ENCODE measurements at regions not wholly inside any gene's neighbourhood (a gene's known extent, or its start where the extent isn't known, plus 50 kb on each side); places are given as distances from the start of the nearest gene placed in this dataset.

DNA sequence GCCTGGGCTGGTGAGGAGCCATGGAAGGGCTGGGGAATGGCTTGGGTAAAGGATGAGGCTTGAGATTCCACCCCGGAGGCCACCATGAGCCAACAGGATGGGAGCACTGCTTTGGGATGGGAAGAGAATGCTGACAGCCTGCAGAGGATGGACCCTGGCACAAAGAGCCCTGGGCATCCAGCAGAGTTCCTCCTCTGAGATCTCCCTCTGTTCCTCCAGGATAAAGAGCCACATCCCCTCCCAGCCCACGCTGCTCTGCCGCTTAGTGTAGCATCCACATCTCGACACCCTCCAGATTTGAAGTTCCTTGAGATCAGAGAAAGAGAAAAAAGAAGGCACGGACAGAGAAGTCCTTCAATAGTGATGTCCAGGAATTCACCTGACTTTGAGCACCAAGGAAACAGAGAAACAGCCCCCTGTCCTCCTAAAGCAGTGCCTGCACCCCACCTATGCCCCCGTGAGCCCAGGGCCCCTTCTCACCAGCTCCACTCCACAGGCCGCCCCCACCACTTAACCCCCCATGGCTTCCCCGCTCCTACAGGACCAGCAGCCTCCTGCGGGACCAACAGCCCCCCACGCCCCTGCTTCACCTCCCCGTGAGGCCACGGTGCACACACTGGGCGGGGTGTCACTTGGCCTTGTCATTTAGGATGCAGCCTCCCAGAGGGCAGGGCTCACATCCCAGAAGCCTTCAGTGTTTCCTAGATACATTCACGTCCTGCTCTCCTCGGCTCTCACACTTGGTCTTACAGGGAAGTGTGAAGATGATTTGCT, 180.5 kb downstream of the SHANK2 start:
- DNase-seq (ENCODE audit: low read depth, low spot score), result no peak
- CTCF ChIA-PET, result no interaction called here
- Histone ChIP-seq H3K79me2 (ENCODE audit: control insufficient read depth, insufficient read depth, low read length) (no peaks in the 10 kb centered on the region), H3K27me3 (ENCODE audit: control insufficient read depth in 2 of 2, insufficient read depth in 2 of 2, low read length in 2 of 2) (no peaks in the 10 kb centered on the region), H3K27ac (ENCODE audit: insufficient read depth, low read depth, low read length) (no peak overlapping the region), H3K4me2 (ENCODE audit: insufficient read depth, low read length) (no peak overlapping the region), H3K9me1 (replicated peaks; ENCODE audit: control insufficient read depth, extremely low read depth, insufficient read depth, low read length) (no peaks in the 10 kb centered on the region), H2AFZ (ENCODE audit: low read depth, low read length) (no peak overlapping the region), H3K9me3 (replicated peaks; ENCODE audit: control insufficient read depth, insufficient read depth, low read length) (peaks cover 10% of the 10 kb centered on the region), H3K4me3 (replicated peaks in 1 of 3; ENCODE audit: insufficient read depth in 1 of 3, low read depth in 1 of 3, low read length in 3 of 3) (no peak overlapping the region), H4K20me1 (replicated peaks; ENCODE audit: control insufficient read depth, extremely low read depth, insufficient read depth, low read length) (no peaks in the 10 kb centered on the region), H3K9ac (replicated peaks; ENCODE audit: extremely low read depth, insufficient read depth, low read length) (no peak overlapping the region), H3K36me3 (ENCODE audit: control insufficient read depth in 2 of 2, extremely low read depth in 1 of 2, insufficient read depth in 2 of 2, low read length in 2 of 2) (no peaks in the 10 kb centered on the region), H3K4me1 (ENCODE audit: control insufficient read depth, extremely low read depth, insufficient read depth, low read length) (no peaks in the 10 kb centered on the region)
- intact Hi-C loops (cut with micrococcal nuclease), result no loop called here
- no peak for FAIRE-seq
- BruUV-seq (replicated peaks), result no TSS peak
- POLR2A ChIA-PET, result no interaction called here
- dilution Hi-C loops (cut with MboI; ENCODE audit: extremely low pct_ligation_motif_present, low sequenced_read_pairs), result no loop called here
- TF ChIP-seq EZH2 (IDR thresholded peaks at IDR 0.05; ENCODE audit: borderline replicate concordance, low read depth, low read length, severe bottlenecking) (no peak), GATA2 (IDR thresholded peaks at IDR 0.05; ENCODE audit: insufficient read depth, insufficient read length, low read depth, low read length) (no peak), FOS (IDR thresholded peaks at IDR 0.05; ENCODE audit: borderline replicate concordance, insufficient read depth, low read length) (no peak), MYC (IDR thresholded peaks at IDR 0.05; ENCODE audit: low read depth, low read length) (no peak), POLR2AphosphoS5 (IDR thresholded peaks at IDR 0.05; ENCODE audit: insufficient read depth, low read depth, low read length) (no peak), POLR2A (IDR thresholded peaks at IDR 0.05; ENCODE audit: low read depth, low read length) (no peak), JUN (IDR thresholded peaks at IDR 0.05; ENCODE audit: borderline replicate concordance, insufficient read depth, insufficient read length, low read depth) (no peak)
- TF ChIP-seq, protein P1, sequence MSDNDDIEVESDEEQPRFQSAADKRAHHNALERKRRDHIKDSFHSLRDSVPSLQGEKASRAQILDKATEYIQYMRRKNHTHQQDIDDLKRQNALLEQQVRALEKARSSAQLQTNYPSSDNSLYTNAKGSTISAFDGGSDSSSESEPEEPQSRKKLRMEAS (IDR thresholded peaks at IDR 0.05; ENCODE audit: insufficient read depth, insufficient read length), result no peak
- TF ChIP-seq, protein P2, sequence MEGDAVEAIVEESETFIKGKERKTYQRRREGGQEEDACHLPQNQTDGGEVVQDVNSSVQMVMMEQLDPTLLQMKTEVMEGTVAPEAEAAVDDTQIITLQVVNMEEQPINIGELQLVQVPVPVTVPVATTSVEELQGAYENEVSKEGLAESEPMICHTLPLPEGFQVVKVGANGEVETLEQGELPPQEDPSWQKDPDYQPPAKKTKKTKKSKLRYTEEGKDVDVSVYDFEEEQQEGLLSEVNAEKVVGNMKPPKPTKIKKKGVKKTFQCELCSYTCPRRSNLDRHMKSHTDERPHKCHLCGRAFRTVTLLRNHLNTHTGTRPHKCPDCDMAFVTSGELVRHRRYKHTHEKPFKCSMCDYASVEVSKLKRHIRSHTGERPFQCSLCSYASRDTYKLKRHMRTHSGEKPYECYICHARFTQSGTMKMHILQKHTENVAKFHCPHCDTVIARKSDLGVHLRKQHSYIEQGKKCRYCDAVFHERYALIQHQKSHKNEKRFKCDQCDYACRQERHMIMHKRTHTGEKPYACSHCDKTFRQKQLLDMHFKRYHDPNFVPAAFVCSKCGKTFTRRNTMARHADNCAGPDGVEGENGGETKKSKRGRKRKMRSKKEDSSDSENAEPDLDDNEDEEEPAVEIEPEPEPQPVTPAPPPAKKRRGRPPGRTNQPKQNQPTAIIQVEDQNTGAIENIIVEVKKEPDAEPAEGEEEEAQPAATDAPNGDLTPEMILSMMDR (IDR thresholded peaks at IDR 0.05; ENCODE audit: extremely low read depth in 1 of 2, insufficient read depth in 1 of 2, low read depth in 1 of 2, low read length in 2 of 2), result no peak

Data from endothelial cell of umbilical vein (primary cell).